Pancreas (tissue), 10 donors: ENCODE measurements at regions not wholly inside any gene's neighbourhood (a gene's known extent, or its start where the extent isn't known, plus 50 kb on each side); places are given as distances from the start of the nearest gene placed in this dataset.
"Not testable (repeated sequence)": the region's sequence is repeated elsewhere in the genome, so short reads cannot be mapped to it uniquely, and the experiment has no call there.

Experiments used
- ATAC-seq, 4 donors: fragments of 200-7000 bp; cut with Tn5 transposase; one replicate each; pipeline versions ENCODE4 v1.8.0 to v1.9.1; 2020; ENCODE audit warnings: mild to moderate bottlenecking in 4 of 4, moderate library complexity in 4 of 4
- DNase-seq, 6 donors: peaks; one replicate each; pipeline ENCODE4 v3.0.0-alpha.2; 2020
- FAIRE-seq: peaks from 2 replicates; lab custom pipeline; 2012; peaks lifted over from hg19 to GRCh38; lab: Jason Lieb, UNC
- H3K27ac ChIP-seq, 4 donors: fragments of 200-600 bp; sonication (generic); 1 replicate in 3 of 4; 2 replicates in 1 of 4; pipeline versions ENCODE4 v1.5.0 to v1.8.0; 2020
- H3K27me3 ChIP-seq, 4 donors: fragments of 200-600 bp; one replicate each; pipeline ENCODE4 v1.8.0; 2021
- H3K36me3 ChIP-seq, 3 donors: fragments of 200-600 bp; sonication (generic) in 1 of 3; one replicate each; pipeline versions ENCODE4 v1.5.0 to v1.8.0; 2020 to 2021
- H3K4me1 ChIP-seq, 3 donors: fragments of 200-600 bp; one replicate each; pipeline ENCODE4 v1.8.0; 2021
- H3K4me3 ChIP-seq, 4 donors: fragments of 200-600 bp; sonication (generic) in 2 of 4; one replicate each; pipeline versions ENCODE4 v1.5.0 to v1.8.0; 2020 to 2021
- H3K9me3 ChIP-seq, 4 donors: fragments of 200-600 bp; one replicate each; pipeline ENCODE4 v1.8.0; 2021
- WGBS, 2 donors: extraction: QIAGEN DNeasy Blood & Tissue Kit; methylation state at CpG; one replicate each; pipeline ENCODE4 v1.1.7; 2013; 5-methylcytosine and 5-hydroxymethylcytosine counted together
- intact Hi-C, 3 donors: fragments of 100-400 bp; cut with DNase I; formaldehyde crosslinking; loops; one replicate each; pipeline versions ENCODE4 v1.11.1 to v1.14.2; 2022
- donor health status: healthy with polysubstance abuse.
- donor health status: DM: no; HTN: no; CAD: no; lungs with moderate emphysema.
- donor health status: DM: no; HTN: no; CAD: no.
- donor health status: control.
- donor health status: control.
- donor health status: Bipolar disorder and iron deficiency.
- donor health status: DM: yes; HTN: yes; CAD: no.
- donor health status: DM: no; HTN: no; CAD: no.
- donor health status: DM: no; HTN: no; CAD: no.
- donor health status: DM: yes; HTN: yes; CAD: no.

GRCh38 chr7:56828078-56828860, 304.0 kb downstream of the ZNF479 start:
- WGBS, 2 donors, result 78 to 80% methylated on average over 26 to 36 of the region's 36 CpGs
- DNase-seq, result peak in 1 of 6 donors; percentile 34
- H3K27ac ChIP-seq, H3K27me3 ChIP-seq, H3K4me3 ChIP-seq, FAIRE-seq, H3K4me1 ChIP-seq, H3K9me3 ChIP-seq, H3K36me3 ChIP-seq, ATAC-seq, intact Hi-C loops: not testable (repeated sequence)

- peak in 1 of 6 donors; percentile 65 for DNase-seq
- FAIRE-seq, H3K36me3 ChIP-seq, H3K4me1 ChIP-seq, H3K9me3 ChIP-seq, H3K27ac ChIP-seq, H3K4me3 ChIP-seq, ATAC-seq, H3K27me3 ChIP-seq, intact Hi-C loops: not testable (repeated sequence)
- WGBS, 2 donors, result 76 to 81% methylated on average over 10 to 16 of the region's 16 CpGs
Measured at GRCh38 chr7:56827539-56827938, 304.7 kb downstream of the ZNF479 start.

DNA sequence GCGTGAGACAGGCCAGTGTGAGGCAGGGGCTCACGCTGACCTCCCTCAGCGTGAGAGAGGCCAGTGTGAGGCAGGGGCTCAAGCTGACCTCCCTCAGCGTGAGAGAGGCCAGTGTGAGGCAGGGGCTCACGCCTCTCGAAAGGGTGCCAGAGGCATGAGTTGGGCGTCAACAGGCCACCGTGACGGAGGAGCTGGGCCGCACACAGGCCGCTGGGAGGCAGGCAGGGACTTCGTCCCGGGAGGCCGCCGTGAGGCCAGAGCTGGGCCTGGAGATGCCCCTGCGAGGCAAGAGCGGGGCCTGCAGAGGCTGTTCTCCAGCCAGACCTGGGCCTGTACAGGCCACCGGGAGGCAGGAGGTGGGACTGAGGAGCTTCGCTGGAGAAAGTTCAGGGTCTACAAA, 305.7 kb downstream of the ZNF479 start:
- not testable (repeated sequence) for H3K9me3 ChIP-seq

GRCh38 chr7:56825756-56826540, 306.3 kb downstream of the ZNF479 start:
- H3K27me3 ChIP-seq, intact Hi-C loops, H3K4me1 ChIP-seq, H3K27ac ChIP-seq, H3K9me3 ChIP-seq, H3K36me3 ChIP-seq, H3K4me3 ChIP-seq, ATAC-seq, FAIRE-seq: not testable (repeated sequence)
- 86 to 91% methylated on average over 23 to 26 of the region's 38 CpGs for WGBS, 2 donors
- DNase-seq, result peak in 1 of 6 donors; percentile 16

More for the DNA sequence above, 305.7 kb downstream of the ZNF479 start:
- H3K4me3 ChIP-seq, FAIRE-seq, intact Hi-C loops, H3K36me3 ChIP-seq, H3K4me1 ChIP-seq, H3K27me3 ChIP-seq, H3K27ac ChIP-seq, ATAC-seq: not testable (repeated sequence)
- 90 to 94% methylated on average over 17 to 18 of the region's 19 CpGs for WGBS, 2 donors
- peak in 1 of 6 donors; percentile 53 for DNase-seq

GRCh38 chr7:56825121-56825520, 307.1 kb downstream of the ZNF479 start:
- peak in 1 of 6 donors; percentile 15 for DNase-seq
- H3K4me1 ChIP-seq, intact Hi-C loops, H3K36me3 ChIP-seq, ATAC-seq, H3K27me3 ChIP-seq, H3K4me3 ChIP-seq, H3K9me3 ChIP-seq, H3K27ac ChIP-seq, FAIRE-seq: not testable (repeated sequence)
- 79 to 84% methylated on average over 12 to 15 of the region's 17 CpGs for WGBS, 2 donors

GRCh38 chr7:56823872-56824635, 308.2 kb downstream of the ZNF479 start:
- H3K27me3 ChIP-seq, H3K36me3 ChIP-seq, intact Hi-C loops, H3K27ac ChIP-seq, H3K4me1 ChIP-seq, FAIRE-seq, H3K4me3 ChIP-seq, H3K9me3 ChIP-seq, ATAC-seq: not testable (repeated sequence)
- peak in 1 of 6 donors; percentile 59 for DNase-seq
- WGBS, 2 donors, result 84 to 87% methylated on average over 21 to 32 of the region's 44 CpGs

DNA sequence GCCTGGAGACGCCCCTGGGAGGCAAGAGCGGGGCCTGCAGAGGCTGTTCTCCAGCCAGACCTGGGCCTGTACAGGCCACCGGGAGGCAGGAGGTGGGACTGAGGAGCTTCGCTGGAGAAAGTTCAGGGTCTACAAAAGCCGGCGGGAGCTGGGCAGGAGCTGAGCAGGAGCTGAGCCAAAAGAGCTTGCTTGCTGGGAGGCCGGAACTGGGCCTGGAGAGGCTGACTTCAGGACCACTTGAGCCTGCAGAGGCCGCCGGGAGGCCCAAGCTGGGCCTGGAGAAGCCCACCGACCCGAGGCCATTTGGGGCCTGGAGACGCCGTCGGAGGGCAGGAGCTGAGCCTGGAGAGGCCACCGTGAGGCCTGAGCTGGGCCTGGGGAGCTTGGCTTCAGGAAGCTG, 309.0 kb downstream of the ZNF479 start:
- H3K4me3 ChIP-seq, H3K9me3 ChIP-seq, H3K27ac ChIP-seq, H3K36me3 ChIP-seq, FAIRE-seq, H3K27me3 ChIP-seq, intact Hi-C loops, H3K4me1 ChIP-seq, ATAC-seq: not testable (repeated sequence)
- 91 to 92% methylated on average over 3 to 12 of the region's 15 CpGs for WGBS, 2 donors
- peak in 1 of 6 donors; percentile 30 for DNase-seq

- H3K4me3 ChIP-seq, H3K27me3 ChIP-seq, ATAC-seq, H3K36me3 ChIP-seq, intact Hi-C loops, H3K4me1 ChIP-seq, H3K9me3 ChIP-seq, H3K27ac ChIP-seq, FAIRE-seq: not testable (repeated sequence)
- DNase-seq, result peak in 1 of 6 donors; percentile 31
- WGBS, 2 donors, result 76 to 80% methylated on average over 6 of the region's 18 CpGs
Measured at GRCh38 chr7:56822153-56822552, 310.1 kb downstream of the ZNF479 start.

GRCh38 chr7:56821561-56821960, 310.7 kb downstream of the ZNF479 start:
- H3K36me3 ChIP-seq, FAIRE-seq, intact Hi-C loops, ATAC-seq, H3K27me3 ChIP-seq, H3K4me3 ChIP-seq, H3K27ac ChIP-seq, DNase-seq, H3K4me1 ChIP-seq, H3K9me3 ChIP-seq: not testable (repeated sequence)
- 84 to 95% methylated on average over 8 to 14 of the region's 20 CpGs for WGBS, 2 donors

GRCh38 chr7:56818261-56818660, 314.0 kb downstream of the ZNF479 start:
- H3K36me3 ChIP-seq, H3K9me3 ChIP-seq, FAIRE-seq, H3K4me3 ChIP-seq, H3K4me1 ChIP-seq, intact Hi-C loops, H3K27ac ChIP-seq, H3K27me3 ChIP-seq, ATAC-seq: not testable (repeated sequence)
- WGBS, 2 donors, result 86 to 92% methylated on average over 10 to 15 of the region's 22 CpGs
- peak in 1 of 6 donors; percentile 11 for DNase-seq

- WGBS, 2 donors, result 90% methylated on average over 11 to 19 of the region's 21 CpGs
- H3K9me3 ChIP-seq, FAIRE-seq, H3K36me3 ChIP-seq, ATAC-seq, intact Hi-C loops, DNase-seq, H3K27me3 ChIP-seq, H3K4me3 ChIP-seq, H3K4me1 ChIP-seq, H3K27ac ChIP-seq: not testable (repeated sequence)
Measured at GRCh38 chr7:56814911-56815310, 317.3 kb downstream of the ZNF479 start.
